ENCODE measurements at regions not wholly inside any gene's neighbourhood (a gene's known extent, or its start where the extent isn't known, plus 50 kb on each side); places are given as distances from the start of the nearest gene placed in this dataset.

DNA sequence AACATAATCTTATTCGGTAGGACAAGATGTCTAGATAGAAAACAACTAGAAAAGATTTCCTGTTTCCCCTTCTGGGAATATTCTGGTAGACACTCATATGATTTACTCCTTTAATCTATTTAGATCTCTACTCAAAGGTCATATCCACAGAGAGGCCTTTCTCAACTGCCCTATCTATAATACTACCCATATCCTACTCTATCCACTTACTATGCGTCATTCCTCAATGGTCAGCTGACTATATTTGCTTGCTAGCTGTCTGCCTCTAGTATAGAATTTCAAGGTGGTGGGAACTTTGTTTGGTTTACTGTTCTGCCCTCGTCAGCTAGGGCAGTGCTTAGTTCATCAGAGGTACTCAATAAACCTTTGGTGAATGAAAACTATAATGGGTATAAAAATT lies 157.8 kb upstream of the PKP2 start:
- Histone ChIP-seq H3F3A (ENCODE audit: low read depth) (no peaks in the 10 kb centered on the region), H3K9me3 (ENCODE audit: low read depth) (no peaks in the 10 kb centered on the region), H3K4me2 (no peak overlapping the region), H2AFZ (replicated peaks) (no peak overlapping the region), H3K4me1 (no peaks in the 10 kb centered on the region), H3K4me3 (no peak overlapping the region), H3K9ac (no peak overlapping the region), H3K27ac (no peak overlapping the region), H3K36me3 (no peaks in the 10 kb centered on the region), H3K27me3 (no peaks in the 10 kb centered on the region), H3K79me2 (ENCODE audit: low read depth) (no peaks in the 10 kb centered on the region), H4K20me1 (ENCODE audit: low read depth) (no peaks in the 10 kb centered on the region)
- no peaks in the 10 kb centered on the region for H3K4me1 Mint-ChIP-seq
- no peaks in the 10 kb centered on the region for H3K27me3 Mint-ChIP-seq (ENCODE audit: insufficient read depth, low read depth)
- H3K36me3 Mint-ChIP-seq, result no peaks in the 10 kb centered on the region
- H3K4me3 Mint-ChIP-seq, result no peak overlapping the region
- no peaks in the 10 kb centered on the region for H3K9me3 Mint-ChIP-seq
- H3K27ac Mint-ChIP-seq, result no peak overlapping the region
- TF ChIP-seq EZH2phosphoT487 (IDR thresholded peaks at IDR 0.05), result no peak
- TF ChIP-seq, protein P1, sequence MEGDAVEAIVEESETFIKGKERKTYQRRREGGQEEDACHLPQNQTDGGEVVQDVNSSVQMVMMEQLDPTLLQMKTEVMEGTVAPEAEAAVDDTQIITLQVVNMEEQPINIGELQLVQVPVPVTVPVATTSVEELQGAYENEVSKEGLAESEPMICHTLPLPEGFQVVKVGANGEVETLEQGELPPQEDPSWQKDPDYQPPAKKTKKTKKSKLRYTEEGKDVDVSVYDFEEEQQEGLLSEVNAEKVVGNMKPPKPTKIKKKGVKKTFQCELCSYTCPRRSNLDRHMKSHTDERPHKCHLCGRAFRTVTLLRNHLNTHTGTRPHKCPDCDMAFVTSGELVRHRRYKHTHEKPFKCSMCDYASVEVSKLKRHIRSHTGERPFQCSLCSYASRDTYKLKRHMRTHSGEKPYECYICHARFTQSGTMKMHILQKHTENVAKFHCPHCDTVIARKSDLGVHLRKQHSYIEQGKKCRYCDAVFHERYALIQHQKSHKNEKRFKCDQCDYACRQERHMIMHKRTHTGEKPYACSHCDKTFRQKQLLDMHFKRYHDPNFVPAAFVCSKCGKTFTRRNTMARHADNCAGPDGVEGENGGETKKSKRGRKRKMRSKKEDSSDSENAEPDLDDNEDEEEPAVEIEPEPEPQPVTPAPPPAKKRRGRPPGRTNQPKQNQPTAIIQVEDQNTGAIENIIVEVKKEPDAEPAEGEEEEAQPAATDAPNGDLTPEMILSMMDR (IDR thresholded peaks at IDR 0.05), result no peak
- TF ChIP-seq EZH2 (IDR thresholded peaks at IDR 0.05), result no peak
- DNase-seq (ENCODE audit: low spot score), result no peak

DNA sequence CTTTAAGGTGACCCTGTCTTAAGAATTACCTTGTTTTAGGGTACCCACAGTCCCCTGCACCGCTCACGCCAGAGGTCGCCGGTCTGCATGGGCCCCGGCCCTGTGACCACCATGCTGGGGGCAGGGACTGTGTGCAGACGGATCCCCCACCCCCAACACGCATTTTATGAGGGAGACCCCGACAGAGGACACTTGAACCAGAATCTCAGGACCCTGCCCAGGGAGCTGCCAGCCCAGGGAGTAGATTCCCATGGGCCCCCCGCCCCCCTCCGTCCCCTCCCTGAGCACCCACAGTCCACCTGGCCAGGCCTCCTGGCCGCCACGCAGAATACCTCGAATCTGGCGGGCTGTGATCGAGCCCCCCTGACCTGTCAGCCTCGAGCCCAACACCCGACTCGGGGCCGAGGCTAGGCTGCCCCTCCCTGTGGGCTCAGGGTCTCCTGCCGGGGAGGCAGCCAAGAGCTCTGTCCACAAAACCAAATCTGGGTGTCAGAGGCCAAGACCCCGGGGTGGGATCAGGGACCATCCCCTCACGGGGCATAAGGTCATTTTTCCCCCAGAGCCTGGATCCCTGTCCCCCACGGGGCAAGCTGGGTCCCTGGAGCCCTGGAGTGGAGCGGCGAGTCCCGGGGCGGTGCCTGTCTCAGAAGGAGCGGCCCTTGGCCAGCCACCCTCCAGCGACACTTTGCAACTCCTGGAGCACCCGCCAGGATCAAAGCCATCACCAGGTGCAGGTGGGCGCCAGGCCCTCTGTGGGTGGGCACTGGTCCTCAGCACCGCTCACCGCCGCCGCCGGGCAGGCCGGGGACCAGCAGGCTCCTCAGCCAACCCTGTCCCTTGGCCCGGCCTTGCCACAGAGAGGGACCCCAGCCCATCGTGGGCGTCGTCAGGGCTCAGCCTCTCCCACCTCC lies 155.8 kb upstream of the PKP2 start:
- Histone ChIP-seq H2AFZ (replicated peaks) (no peak overlapping the region), H3K27me3 (no peaks in the 10 kb centered on the region), H3K36me3 (no peaks in the 10 kb centered on the region), H3K4me1 (no peaks in the 10 kb centered on the region), H3K9ac (no peak overlapping the region), H3K79me2 (ENCODE audit: low read depth) (no peaks in the 10 kb centered on the region), H3K27ac (no peak overlapping the region), H4K20me1 (ENCODE audit: low read depth) (no peaks in the 10 kb centered on the region), H3K4me3 (no peak overlapping the region), H3K4me2 (no peak overlapping the region), H3K9me3 (ENCODE audit: low read depth) (no peaks in the 10 kb centered on the region), H3F3A (ENCODE audit: low read depth) (no peaks in the 10 kb centered on the region)
- Mint-ChIP-seq H3K4me3 (no peak overlapping the region), H3K4me1 (no peaks in the 10 kb centered on the region), H3K36me3 (no peaks in the 10 kb centered on the region), H3K27ac (no peak overlapping the region), H3K9me3 (no peaks in the 10 kb centered on the region), H3K27me3 (ENCODE audit: insufficient read depth, low read depth) (no peaks in the 10 kb centered on the region)
- no peak for DNase-seq (ENCODE audit: low spot score)
- TF ChIP-seq, protein P1 (IDR thresholded peaks at IDR 0.05), result no peak
- TF ChIP-seq EZH2 (IDR thresholded peaks at IDR 0.05), result no peak
- TF ChIP-seq EZH2phosphoT487 (IDR thresholded peaks at IDR 0.05), result no peak

DNA sequence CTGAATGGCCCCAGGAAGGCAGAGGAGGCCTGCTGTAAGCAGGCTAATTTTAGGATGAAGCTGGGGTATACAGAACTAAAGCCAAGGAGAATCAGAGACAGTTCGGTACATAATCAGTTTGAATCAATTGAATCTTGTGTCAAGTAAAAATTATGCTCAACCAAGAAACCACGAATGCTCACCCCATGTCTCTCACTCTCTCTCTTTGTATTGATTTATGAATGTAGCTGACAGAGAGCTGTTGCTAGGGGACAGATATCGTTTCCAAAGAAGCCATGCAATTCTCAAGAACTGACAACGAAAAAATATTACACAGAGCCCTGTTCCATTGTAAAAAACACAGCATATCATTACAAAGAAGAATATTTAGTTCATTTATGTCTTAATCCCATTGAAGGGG lies 151.1 kb upstream of the PKP2 start:
- Mint-ChIP-seq H3K9me3 (no peaks in the 10 kb centered on the region), H3K36me3 (no peaks in the 10 kb centered on the region), H3K27ac (no peak overlapping the region), H3K4me1 (peaks cover 10% of the 10 kb centered on the region), H3K4me3 (no peak overlapping the region), H3K27me3 (ENCODE audit: insufficient read depth, low read depth) (no peaks in the 10 kb centered on the region)
- H2AFZ ChIP-seq (replicated peaks), result no peak overlapping the region
- H3F3A ChIP-seq (ENCODE audit: low read depth), result no peaks in the 10 kb centered on the region
- H3K27ac ChIP-seq, result no peak overlapping the region
- DNase-seq (ENCODE audit: low spot score), result no peak
- no peak overlapping the region for H3K4me3 ChIP-seq
- H3K4me2 ChIP-seq, result no peak overlapping the region
- no peaks in the 10 kb centered on the region for H3K27me3 ChIP-seq
- no peaks in the 10 kb centered on the region for H3K9me3 ChIP-seq (ENCODE audit: low read depth)
- no peak overlapping the region for H3K9ac ChIP-seq
- no peak for TF ChIP-seq EZH2 (IDR thresholded peaks at IDR 0.05)
- no peak for TF ChIP-seq EZH2phosphoT487 (IDR thresholded peaks at IDR 0.05)
- TF ChIP-seq, protein P1 (IDR thresholded peaks at IDR 0.05), result no peak
- no peaks in the 10 kb centered on the region for H3K79me2 ChIP-seq (ENCODE audit: low read depth)
- no peaks in the 10 kb centered on the region for H3K36me3 ChIP-seq
- no peaks in the 10 kb centered on the region for H4K20me1 ChIP-seq (ENCODE audit: low read depth)
- peaks cover 9% of the 10 kb centered on the region for H3K4me1 ChIP-seq

Data from neural progenitor cell (in vitro differentiated cells).